ENCODE measurements at regions not wholly inside any gene's neighbourhood (a gene's known extent, or its start where the extent isn't known, plus 50 kb on each side); places are given as distances from the start of the nearest gene placed in this dataset.
A peak's percentile ranks its signal among the peaks of the same experiment; 100 is the strongest.

DNA sequence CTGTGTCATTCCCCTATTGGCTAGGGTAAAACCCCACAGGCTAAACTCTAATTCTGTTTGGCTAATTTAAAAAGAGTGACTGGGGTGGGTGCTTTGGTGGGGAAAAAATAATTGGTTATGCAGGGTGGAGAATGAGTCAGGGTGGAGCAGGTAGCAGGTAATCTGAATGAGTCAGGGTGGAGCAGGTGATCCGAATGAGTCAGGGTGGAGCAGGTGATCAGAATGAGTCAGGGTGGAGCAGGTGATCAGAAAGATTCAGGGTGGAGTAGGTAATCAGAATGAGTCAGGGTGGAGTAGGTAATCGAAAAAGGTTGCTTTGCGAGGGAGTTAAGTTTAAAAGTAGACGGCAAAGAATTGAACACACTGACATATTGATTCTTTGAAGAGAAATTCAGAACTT is 1218.8 kb upstream of the ATXN8OS start:
- Histone ChIP-seq H3K9me3 (ENCODE audit: insufficient read depth, low read depth, low read length) (no peaks in the 10 kb centered on the region), H3K9ac (ENCODE audit: low read length) (no peak overlapping the region), H3K36me3 (ENCODE audit: insufficient read depth, low read length) (no peaks in the 10 kb centered on the region), H3K27me3 (ENCODE audit: insufficient read depth, low read length) (no peaks in the 10 kb centered on the region), H3K4me1 (ENCODE audit: insufficient read depth, low read length) (no peaks in the 10 kb centered on the region), H2AFZ (ENCODE audit: low read depth, low read length) (no peak overlapping the region), H4K20me1 (ENCODE audit: insufficient read depth, low read length) (no peaks in the 10 kb centered on the region), H3K79me2 (ENCODE audit: insufficient read depth, low read length) (no peaks in the 10 kb centered on the region), H3K4me3 (ENCODE audit: insufficient read depth, low read depth, low read length) (no peak overlapping the region), H3K27ac (ENCODE audit: low read depth, low read length) (no peak overlapping the region), H3K4me2 (ENCODE audit: low read length) (no peak overlapping the region)
- no peak for DNase-seq (ENCODE audit: low read depth)
- Mint-ChIP-seq H3K27me3 (ENCODE audit: low read depth, unreplicated experiment) (no peaks in the 10 kb centered on the region), H3K36me3 (ENCODE audit: low read depth, unreplicated experiment) (no peaks in the 10 kb centered on the region), H3K27ac (ENCODE audit: unreplicated experiment) (no peak overlapping the region), H3K9me3 (ENCODE audit: unreplicated experiment) (no peaks in the 10 kb centered on the region), H3K4me3 (ENCODE audit: unreplicated experiment) (no peak overlapping the region), H3K4me1 (ENCODE audit: low read depth, unreplicated experiment) (no peaks in the 10 kb centered on the region)
- TF ChIP-seq, protein P1, sequence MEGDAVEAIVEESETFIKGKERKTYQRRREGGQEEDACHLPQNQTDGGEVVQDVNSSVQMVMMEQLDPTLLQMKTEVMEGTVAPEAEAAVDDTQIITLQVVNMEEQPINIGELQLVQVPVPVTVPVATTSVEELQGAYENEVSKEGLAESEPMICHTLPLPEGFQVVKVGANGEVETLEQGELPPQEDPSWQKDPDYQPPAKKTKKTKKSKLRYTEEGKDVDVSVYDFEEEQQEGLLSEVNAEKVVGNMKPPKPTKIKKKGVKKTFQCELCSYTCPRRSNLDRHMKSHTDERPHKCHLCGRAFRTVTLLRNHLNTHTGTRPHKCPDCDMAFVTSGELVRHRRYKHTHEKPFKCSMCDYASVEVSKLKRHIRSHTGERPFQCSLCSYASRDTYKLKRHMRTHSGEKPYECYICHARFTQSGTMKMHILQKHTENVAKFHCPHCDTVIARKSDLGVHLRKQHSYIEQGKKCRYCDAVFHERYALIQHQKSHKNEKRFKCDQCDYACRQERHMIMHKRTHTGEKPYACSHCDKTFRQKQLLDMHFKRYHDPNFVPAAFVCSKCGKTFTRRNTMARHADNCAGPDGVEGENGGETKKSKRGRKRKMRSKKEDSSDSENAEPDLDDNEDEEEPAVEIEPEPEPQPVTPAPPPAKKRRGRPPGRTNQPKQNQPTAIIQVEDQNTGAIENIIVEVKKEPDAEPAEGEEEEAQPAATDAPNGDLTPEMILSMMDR (IDR thresholded peaks at IDR 0.05; ENCODE audit: insufficient read depth, low read depth, low read length) = no peak
- no peak for TF ChIP-seq EZH2 (IDR thresholded peaks at IDR 0.05; ENCODE audit: insufficient read depth, low read length)
- FAIRE-seq = no peak

DNA sequence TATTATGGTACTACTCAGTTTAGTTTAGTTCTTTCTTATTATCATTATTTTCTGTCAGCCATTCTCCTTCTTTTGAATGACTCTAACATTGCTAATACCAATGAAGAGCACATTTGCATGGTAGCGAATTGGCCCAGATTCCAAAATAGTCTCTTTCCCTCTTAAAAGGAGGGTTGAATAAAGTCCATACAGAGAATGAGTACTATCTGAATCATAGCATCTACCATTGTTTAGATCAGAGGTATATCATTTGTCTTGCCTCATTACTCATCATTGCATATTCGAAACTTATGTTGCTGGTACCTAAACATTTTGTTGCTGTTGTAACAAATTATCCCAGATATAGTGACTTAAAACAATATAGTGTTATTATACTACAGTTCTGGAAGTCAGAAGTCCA is 1235.3 kb upstream of the ATXN8OS start:
- Histone ChIP-seq H4K20me1 (ENCODE audit: insufficient read depth, low read length) (no peaks in the 10 kb centered on the region), H3K9me3 (ENCODE audit: insufficient read depth, low read depth, low read length) (no peaks in the 10 kb centered on the region), H3K4me1 (ENCODE audit: insufficient read depth, low read length) (no peaks in the 10 kb centered on the region), H3K4me3 (ENCODE audit: insufficient read depth, low read depth, low read length) (no peak overlapping the region), H3K79me2 (ENCODE audit: insufficient read depth, low read length) (no peaks in the 10 kb centered on the region), H3K27ac (ENCODE audit: low read depth, low read length) (no peak overlapping the region), H3K27me3 (ENCODE audit: insufficient read depth, low read length) (no peaks in the 10 kb centered on the region), H2AFZ (ENCODE audit: low read depth, low read length) (no peak overlapping the region), H3K9ac (ENCODE audit: low read length) (no peak overlapping the region), H3K4me2 (ENCODE audit: low read length) (no peak overlapping the region), H3K36me3 (ENCODE audit: insufficient read depth, low read length) (no peaks in the 10 kb centered on the region)
- DNase-seq (ENCODE audit: low read depth) (peak; percentile 2), FAIRE-seq (no peak)
- Mint-ChIP-seq H3K4me3 (ENCODE audit: unreplicated experiment) (no peak overlapping the region), H3K4me1 (ENCODE audit: low read depth, unreplicated experiment) (no peaks in the 10 kb centered on the region), H3K27ac (ENCODE audit: unreplicated experiment) (no peak overlapping the region), H3K9me3 (ENCODE audit: unreplicated experiment) (no peaks in the 10 kb centered on the region), H3K36me3 (ENCODE audit: low read depth, unreplicated experiment) (no peaks in the 10 kb centered on the region), H3K27me3 (ENCODE audit: low read depth, unreplicated experiment) (no peaks in the 10 kb centered on the region)
- TF ChIP-seq EZH2 (IDR thresholded peaks at IDR 0.05; ENCODE audit: insufficient read depth, low read length) = no peak
- TF ChIP-seq, protein P1 (IDR thresholded peaks at IDR 0.05; ENCODE audit: insufficient read depth, low read depth, low read length) = no peak

DNA sequence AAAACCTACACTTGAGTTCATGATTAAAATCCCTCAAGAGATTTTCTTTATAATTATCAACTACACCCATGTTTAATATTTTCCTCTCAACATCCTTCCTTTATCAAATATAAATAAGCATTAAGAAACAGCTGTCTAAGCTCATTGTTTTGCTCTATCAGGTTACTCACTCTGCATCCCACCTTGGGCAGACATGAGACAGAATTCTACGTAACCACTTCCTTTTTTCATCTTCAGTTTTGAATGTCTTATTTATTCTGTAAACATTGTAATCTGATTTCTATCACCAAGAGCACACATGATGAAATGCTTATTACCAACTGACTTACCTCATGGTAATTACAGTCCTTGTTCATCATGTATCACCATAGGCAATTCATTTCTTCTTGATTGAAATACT is 1256.6 kb upstream of the ATXN8OS start:
- TF ChIP-seq, protein P1 (IDR thresholded peaks at IDR 0.05; ENCODE audit: insufficient read depth, low read depth, low read length) = no peak
- TF ChIP-seq EZH2 (IDR thresholded peaks at IDR 0.05; ENCODE audit: insufficient read depth, low read length) = no peak
- H3K36me3 Mint-ChIP-seq (ENCODE audit: low read depth, unreplicated experiment) = no peaks in the 10 kb centered on the region

More for the DNA sequence above, 1256.6 kb upstream of the ATXN8OS start:
- Histone ChIP-seq H3K36me3 (ENCODE audit: insufficient read depth, low read length) (no peaks in the 10 kb centered on the region), H3K27me3 (ENCODE audit: insufficient read depth, low read length) (no peaks in the 10 kb centered on the region), H3K4me2 (ENCODE audit: low read length) (no peak overlapping the region), H3K79me2 (ENCODE audit: insufficient read depth, low read length) (no peaks in the 10 kb centered on the region), H3K9me3 (ENCODE audit: insufficient read depth, low read depth, low read length) (no peaks in the 10 kb centered on the region), H3K4me1 (ENCODE audit: insufficient read depth, low read length) (peaks cover 6% of the 10 kb centered on the region), H4K20me1 (ENCODE audit: insufficient read depth, low read length) (no peaks in the 10 kb centered on the region), H3K4me3 (ENCODE audit: insufficient read depth, low read depth, low read length) (no peak overlapping the region), H2AFZ (ENCODE audit: low read depth, low read length) (no peak overlapping the region), H3K27ac (ENCODE audit: low read depth, low read length) (peak overlapping the region; percentile 59), H3K9ac (ENCODE audit: low read length) (no peak overlapping the region)
- Mint-ChIP-seq H3K4me1 (ENCODE audit: low read depth, unreplicated experiment) (peaks cover 4% of the 10 kb centered on the region), H3K27me3 (ENCODE audit: low read depth, unreplicated experiment) (no peaks in the 10 kb centered on the region), H3K9me3 (ENCODE audit: unreplicated experiment) (no peaks in the 10 kb centered on the region), H3K4me3 (ENCODE audit: unreplicated experiment) (no peak overlapping the region), H3K27ac (ENCODE audit: unreplicated experiment) (no peak overlapping the region)
- FAIRE-seq = no peak
- DNase-seq (ENCODE audit: low read depth) = peak; percentile 49
